SJSA1 (cell line): ENCODE measurements at regions not wholly inside any gene's neighbourhood (a gene's known extent, or its start where the extent isn't known, plus 50 kb on each side); places are given as distances from the start of the nearest gene placed in this dataset.

Source experiments
- DNase-seq, 2 experiments: peaks; one replicate each; pipeline ENCODE4 v3.0.0-alpha.2; 2015 to 2020; ENCODE audit warnings: low spot score in 2 of 2, low read depth in 1 of 2
- H3K27ac ChIP-seq: fragments of 250-450 bp; sonication (Bioruptor Pico); 2 replicates; pipeline ENCODE4 v1.5.1; 2020; ENCODE audit warnings: mild to moderate bottlenecking, moderate library complexity
- H3K27me3 ChIP-seq: fragments of 250-450 bp; sonication (Bioruptor Pico); replicated peaks from 2 replicates; pipeline ENCODE4 v1.5.1; 2020; ENCODE audit warnings: mild to moderate bottlenecking, moderate library complexity
- H3K36me3 ChIP-seq: fragments of 250-450 bp; sonication (Bioruptor Pico); 2 replicates; pipeline ENCODE4 v1.5.1; 2020; ENCODE audit warnings: mild to moderate bottlenecking
- H3K4me1 ChIP-seq: fragments of 250-450 bp; sonication (Bioruptor Pico); replicated peaks from 2 replicates; pipeline ENCODE4 v1.6.1; 2021; ENCODE audit warnings: mild to moderate bottlenecking
- H3K4me3 ChIP-seq: fragments of 250-450 bp; sonication (Bioruptor Pico); 2 replicates; pipeline ENCODE4 v1.5.1; 2020; ENCODE audit warnings: mild to moderate bottlenecking
- H3K9me3 ChIP-seq: fragments of 250-450 bp; sonication (Bioruptor Pico); replicated peaks from 2 replicates; pipeline ENCODE4 v1.5.1; 2020; ENCODE audit warnings: mild to moderate bottlenecking

DNA sequence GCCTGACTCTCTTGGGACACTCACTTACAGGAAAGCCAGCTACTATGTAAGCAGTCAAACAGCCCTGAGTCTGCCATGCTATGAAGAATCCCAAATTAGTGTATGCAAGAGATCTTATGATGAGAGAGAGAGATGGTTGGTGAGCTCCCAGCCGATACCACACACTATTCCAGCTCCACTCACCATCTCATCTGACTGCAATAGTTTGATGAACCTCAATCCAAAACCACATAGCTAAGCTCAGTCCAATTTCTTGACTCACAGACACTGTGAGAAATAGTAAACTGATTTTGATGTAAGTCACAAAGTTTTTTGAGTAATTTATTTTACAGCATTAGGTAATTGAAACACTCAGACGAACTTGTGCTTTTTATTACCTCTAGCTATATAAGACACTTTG, 441.4 kb downstream of the COL12A1 start:
- H3K36me3 ChIP-seq, result no peaks in the 10 kb centered on the region
- H3K4me1 ChIP-seq, result no peaks in the 10 kb centered on the region
- H3K9me3 ChIP-seq, result no peaks in the 10 kb centered on the region
- H3K27me3 ChIP-seq, result no peaks in the 10 kb centered on the region
- H3K27ac ChIP-seq, result no peak overlapping the region
- H3K4me3 ChIP-seq, result no peak overlapping the region
- DNase-seq, result no peak

DNA sequence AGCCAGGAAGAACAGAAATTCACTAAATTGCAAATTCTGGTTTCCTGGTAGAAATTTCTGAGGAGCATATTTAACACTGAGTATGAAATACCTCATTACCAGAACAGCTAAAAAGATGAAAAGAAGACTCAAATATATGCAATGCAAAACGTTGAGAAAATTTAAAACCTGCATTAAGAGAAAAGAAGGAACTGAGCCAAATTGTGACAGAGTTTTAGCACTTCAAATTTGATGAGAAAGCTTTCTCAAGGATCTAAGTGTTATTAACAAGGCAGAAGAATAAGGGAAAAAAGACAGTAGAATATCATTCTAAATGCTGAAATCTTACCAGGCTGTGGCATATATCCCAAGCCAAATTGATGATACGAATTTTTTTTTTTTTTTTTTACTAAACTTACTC, 443.0 kb downstream of the COL12A1 start:
- H3K27me3 ChIP-seq, result no peaks in the 10 kb centered on the region
- no peaks in the 10 kb centered on the region for H3K36me3 ChIP-seq
- no peaks in the 10 kb centered on the region for H3K4me1 ChIP-seq
- no peak for DNase-seq
- no peaks in the 10 kb centered on the region for H3K9me3 ChIP-seq
- H3K4me3 ChIP-seq, result no peak overlapping the region
- no peak overlapping the region for H3K27ac ChIP-seq

DNA sequence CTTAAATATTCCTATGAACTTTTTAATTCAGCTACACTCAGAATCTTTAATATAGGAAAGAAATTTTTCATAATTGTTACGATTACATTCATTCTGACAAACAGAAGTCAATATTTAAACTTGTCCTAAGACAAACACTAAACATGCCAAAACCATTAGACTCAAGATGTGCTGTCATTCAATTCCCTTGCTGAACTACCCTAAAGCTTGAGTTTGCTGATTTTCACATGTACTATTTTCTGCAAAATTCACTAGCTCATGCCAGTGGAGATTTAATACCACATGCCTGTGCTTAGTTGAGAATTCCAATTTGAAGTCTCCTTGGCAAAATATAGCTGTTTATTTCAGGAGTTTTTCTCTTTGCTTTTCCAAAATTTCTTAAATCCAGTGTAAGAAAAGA, 448.0 kb downstream of the COL12A1 start:
- no peaks in the 10 kb centered on the region for H3K36me3 ChIP-seq
- no peaks in the 10 kb centered on the region for H3K27me3 ChIP-seq
- no peak for DNase-seq
- H3K4me3 ChIP-seq, result no peak overlapping the region
- no peaks in the 10 kb centered on the region for H3K9me3 ChIP-seq
- H3K4me1 ChIP-seq, result no peaks in the 10 kb centered on the region
- H3K27ac ChIP-seq, result no peak overlapping the region

DNA sequence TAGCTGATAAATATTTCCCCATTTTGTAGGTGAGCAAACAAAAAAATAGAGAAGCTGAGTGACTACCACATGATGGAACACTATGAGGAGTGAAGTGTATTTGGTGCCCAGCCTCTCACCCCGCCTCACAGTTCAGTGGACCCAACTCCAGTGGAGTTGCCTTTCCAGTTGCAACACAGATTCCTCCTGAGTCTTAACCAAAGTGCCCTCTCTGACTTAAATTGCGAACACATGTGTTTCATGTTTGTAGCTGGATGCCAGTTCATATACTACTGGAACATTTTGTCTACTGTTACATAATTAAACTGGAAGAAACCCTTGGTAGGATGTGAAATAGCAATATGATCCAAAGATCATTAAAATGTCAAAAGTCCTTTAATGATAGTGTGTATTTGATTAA, 448.9 kb downstream of the COL12A1 start:
- no peak for DNase-seq
- H3K4me1 ChIP-seq, result no peaks in the 10 kb centered on the region
- H3K36me3 ChIP-seq, result no peaks in the 10 kb centered on the region
- H3K27me3 ChIP-seq, result no peaks in the 10 kb centered on the region
- H3K4me3 ChIP-seq, result no peak overlapping the region
- no peaks in the 10 kb centered on the region for H3K9me3 ChIP-seq
- no peak overlapping the region for H3K27ac ChIP-seq

DNA sequence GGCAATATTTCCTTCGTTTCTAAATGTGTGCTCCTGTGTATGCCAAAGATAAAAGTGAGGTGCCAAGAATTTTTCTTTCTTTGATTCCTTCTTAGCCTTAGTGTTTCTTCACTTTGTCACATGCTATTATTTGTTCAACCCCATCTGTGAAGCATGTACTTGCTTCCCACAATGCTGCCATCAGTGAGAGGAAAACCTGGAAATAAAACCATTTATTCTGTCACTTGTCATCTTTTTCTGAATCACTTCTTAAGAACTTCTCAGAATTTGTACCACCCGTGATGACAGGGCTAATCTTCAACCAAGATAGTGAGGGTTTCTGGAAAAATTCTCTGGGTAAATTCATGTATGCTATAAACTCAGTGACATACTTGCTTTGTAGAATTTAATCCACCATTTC, 450.1 kb downstream of the COL12A1 start:
- no peak overlapping the region for H3K4me3 ChIP-seq
- no peak for DNase-seq
- no peaks in the 10 kb centered on the region for H3K4me1 ChIP-seq
- H3K27me3 ChIP-seq, result no peaks in the 10 kb centered on the region
- H3K9me3 ChIP-seq, result no peaks in the 10 kb centered on the region
- no peak overlapping the region for H3K27ac ChIP-seq
- no peaks in the 10 kb centered on the region for H3K36me3 ChIP-seq

DNA sequence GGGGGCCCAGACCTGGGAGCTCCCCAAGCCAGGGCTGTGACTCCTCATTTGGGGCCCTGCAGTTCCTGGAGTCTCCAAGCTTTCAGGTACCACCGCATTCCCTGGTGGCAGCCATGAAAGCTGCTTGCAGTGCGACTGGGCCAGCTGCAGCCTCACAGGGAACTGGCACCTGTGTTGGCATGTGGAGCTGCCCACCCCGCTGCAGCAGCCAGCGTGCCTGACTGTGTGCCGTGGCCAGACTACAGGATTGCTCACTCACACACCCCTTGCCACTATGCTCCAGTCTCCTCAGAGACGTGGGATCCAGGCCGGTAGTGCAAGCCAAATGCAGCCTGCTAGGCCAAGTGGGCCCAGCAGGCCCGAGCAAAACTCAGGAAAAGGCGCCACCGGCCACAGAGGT, 450.7 kb downstream of the COL12A1 start:
- H3K9me3 ChIP-seq, result no peaks in the 10 kb centered on the region

DNA sequence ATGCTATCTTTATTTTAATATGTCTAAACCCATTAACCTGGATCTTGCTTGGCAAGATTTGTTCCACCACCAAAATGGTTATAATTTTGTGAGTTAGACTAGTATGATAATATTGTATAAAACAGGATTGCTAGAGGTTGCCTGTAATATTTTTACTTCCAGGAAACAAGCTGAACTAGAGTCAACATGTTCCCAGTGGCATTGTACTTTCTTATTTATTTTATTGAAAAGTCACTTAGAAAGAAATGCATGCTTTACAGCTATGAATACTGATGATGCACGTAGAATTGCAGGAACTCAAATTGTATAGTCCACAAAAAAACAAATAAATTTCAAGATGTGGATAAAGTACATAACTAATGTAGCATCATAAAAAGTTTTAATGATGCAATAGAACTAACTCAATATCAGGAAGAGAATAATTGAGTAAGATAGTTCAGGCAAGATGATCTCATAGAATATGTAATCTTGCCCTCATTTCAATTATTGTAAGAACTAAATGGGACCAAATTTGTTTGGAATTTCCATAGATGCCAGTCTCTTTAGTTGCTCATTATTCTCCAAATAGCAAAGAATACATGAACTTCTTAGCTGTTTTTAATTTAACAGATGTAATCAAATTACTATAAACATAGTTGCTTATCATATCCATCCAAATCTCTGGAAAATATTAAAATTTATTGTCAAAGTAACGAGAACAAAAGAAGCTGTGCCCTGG, 451.8 kb downstream of the COL12A1 start:
- Histone ChIP-seq H3K4me3 (no peak overlapping the region), H3K9me3 (no peaks in the 10 kb centered on the region), H3K27me3 (no peaks in the 10 kb centered on the region), H3K4me1 (no peaks in the 10 kb centered on the region; the same call in 1 of the 2 replicates), H3K27ac (no peak overlapping the region), H3K36me3 (no peaks in the 10 kb centered on the region)
- no peak for DNase-seq

More for the DNA sequence above, 450.7 kb downstream of the COL12A1 start:
- H3K36me3 ChIP-seq, result no peaks in the 10 kb centered on the region
- no peak overlapping the region for H3K27ac ChIP-seq
- no peak overlapping the region for H3K4me3 ChIP-seq
- no peak for DNase-seq
- H3K4me1 ChIP-seq, result no peaks in the 10 kb centered on the region
- H3K27me3 ChIP-seq, result no peaks in the 10 kb centered on the region

DNA sequence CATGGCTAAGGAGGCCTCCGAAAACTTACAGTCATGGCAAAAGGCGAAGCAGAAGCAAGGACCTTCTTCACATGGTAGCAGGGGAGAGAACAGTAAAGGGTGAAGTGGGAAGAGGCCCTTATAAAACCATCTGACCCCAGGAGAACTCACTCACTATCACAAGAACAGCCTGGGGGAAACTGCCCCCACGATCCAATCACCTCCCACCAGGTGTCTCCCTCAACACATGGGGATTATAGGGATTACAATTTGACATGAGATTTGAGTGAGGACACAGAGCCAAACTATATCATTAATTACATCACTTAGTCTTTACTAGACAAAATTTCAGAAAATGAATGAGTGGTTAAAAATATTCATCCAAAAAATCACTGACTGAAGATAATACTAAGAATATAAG, 453.6 kb downstream of the COL12A1 start:
- DNase-seq, result no peak
- H3K27ac ChIP-seq, result no peak overlapping the region
- no peaks in the 10 kb centered on the region for H3K27me3 ChIP-seq
- H3K4me3 ChIP-seq, result no peak overlapping the region
- no peaks in the 10 kb centered on the region for H3K9me3 ChIP-seq
- H3K4me1 ChIP-seq, result no peaks in the 10 kb centered on the region; the same call in 1 of the 2 replicates
- no peaks in the 10 kb centered on the region for H3K36me3 ChIP-seq

DNA sequence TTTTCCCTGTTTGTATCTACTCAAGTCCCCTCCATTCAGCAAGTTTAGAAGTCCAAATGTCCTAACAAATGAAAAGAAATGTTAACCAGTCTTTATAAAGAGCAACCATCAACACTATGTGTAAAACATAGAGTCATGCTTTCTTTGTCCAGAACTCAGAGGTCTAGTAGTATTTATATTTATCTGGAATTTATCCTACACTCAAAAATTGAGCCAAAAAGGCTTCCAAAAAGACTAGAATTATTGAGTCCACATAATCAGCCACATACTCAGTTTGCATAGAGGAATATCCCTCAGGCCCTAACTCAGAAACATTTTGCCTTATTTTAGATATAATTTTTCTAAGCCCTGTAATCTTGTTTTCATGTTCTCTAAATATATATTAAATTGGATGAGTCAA, 455.0 kb downstream of the COL12A1 start:
- no peaks in the 10 kb centered on the region for H3K9me3 ChIP-seq
- H3K27me3 ChIP-seq, result no peaks in the 10 kb centered on the region
- H3K36me3 ChIP-seq, result no peaks in the 10 kb centered on the region
- no peak overlapping the region for H3K27ac ChIP-seq
- no peaks in the 10 kb centered on the region; the same call in 1 of the 2 replicates for H3K4me1 ChIP-seq
- DNase-seq, result no peak
- H3K4me3 ChIP-seq, result no peak overlapping the region

DNA sequence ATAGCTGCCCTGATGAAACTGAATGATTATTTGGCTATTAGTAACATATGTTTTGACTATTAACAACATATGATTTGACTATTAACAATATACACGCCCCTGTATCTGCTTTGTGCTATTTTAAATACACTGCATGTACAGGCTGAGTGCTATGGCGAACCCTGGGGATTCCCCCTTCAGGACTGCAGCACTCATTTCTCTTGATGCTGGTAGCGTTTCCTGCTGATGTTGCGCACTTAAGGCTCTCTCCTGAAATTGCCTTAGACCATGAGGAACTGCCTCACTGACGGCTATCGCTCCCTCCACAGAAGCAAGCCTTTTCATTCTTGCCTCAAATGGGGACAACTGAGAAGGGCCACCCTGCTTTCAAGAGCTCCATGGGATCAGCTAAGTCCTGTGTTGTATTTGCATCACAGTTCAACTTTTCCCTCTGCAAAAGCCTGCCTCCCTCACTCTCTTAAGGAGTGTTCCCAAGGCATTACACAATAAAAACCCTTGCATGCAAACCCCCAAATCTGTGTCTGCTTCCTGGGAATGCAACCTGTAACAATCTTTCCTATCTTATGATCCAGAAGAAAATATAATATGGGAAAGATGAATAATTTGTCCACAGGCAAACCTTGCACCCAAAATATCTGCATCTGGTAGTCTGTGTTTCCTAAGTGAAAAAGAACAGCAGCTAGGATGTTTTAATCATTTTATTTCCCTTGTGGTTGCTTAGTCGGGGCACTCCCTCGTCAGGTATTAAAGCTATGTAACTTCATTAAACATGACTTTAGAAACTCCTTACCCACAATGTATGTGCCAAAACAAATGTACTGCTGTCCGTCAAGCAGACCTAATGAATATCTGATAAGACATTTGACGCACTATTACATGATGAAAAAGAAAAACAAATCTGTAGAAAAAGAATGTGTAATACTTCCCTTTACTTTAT, 456.4 kb downstream of the COL12A1 start:
- Histone ChIP-seq H3K4me1 (no peaks in the 10 kb centered on the region; the same call in 1 of the 2 replicates), H3K27me3 (no peaks in the 10 kb centered on the region), H3K36me3 (no peaks in the 10 kb centered on the region), H3K9me3 (no peaks in the 10 kb centered on the region), H3K4me3 (no peak overlapping the region), H3K27ac (no peak overlapping the region)
- DNase-seq, result no peak

DNA sequence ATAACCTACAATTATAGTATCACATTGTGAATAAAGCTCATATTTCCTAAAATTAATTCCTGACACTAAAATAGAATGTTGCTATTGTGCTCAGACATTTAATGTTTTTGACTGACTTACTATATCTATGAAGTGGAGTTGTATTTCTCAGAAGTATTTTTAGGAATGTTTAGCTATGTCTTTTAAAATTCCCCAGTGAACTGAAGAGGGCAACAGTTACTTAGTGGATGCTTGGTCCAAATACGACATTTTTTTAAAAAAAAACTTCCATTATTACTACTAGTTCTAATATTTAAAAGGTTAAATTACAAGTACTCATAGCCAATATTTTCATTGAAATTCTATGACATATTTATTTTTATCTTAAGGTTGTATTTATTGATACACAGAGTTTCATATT, 460.2 kb downstream of the COL12A1 start:
- no peak overlapping the region for H3K4me3 ChIP-seq
- H3K27me3 ChIP-seq, result no peaks in the 10 kb centered on the region
- H3K9me3 ChIP-seq, result no peaks in the 10 kb centered on the region
- DNase-seq, result no peak
- no peaks in the 10 kb centered on the region; the same call in 1 of the 2 replicates for H3K4me1 ChIP-seq
- no peak overlapping the region for H3K27ac ChIP-seq
- no peaks in the 10 kb centered on the region for H3K36me3 ChIP-seq

DNA sequence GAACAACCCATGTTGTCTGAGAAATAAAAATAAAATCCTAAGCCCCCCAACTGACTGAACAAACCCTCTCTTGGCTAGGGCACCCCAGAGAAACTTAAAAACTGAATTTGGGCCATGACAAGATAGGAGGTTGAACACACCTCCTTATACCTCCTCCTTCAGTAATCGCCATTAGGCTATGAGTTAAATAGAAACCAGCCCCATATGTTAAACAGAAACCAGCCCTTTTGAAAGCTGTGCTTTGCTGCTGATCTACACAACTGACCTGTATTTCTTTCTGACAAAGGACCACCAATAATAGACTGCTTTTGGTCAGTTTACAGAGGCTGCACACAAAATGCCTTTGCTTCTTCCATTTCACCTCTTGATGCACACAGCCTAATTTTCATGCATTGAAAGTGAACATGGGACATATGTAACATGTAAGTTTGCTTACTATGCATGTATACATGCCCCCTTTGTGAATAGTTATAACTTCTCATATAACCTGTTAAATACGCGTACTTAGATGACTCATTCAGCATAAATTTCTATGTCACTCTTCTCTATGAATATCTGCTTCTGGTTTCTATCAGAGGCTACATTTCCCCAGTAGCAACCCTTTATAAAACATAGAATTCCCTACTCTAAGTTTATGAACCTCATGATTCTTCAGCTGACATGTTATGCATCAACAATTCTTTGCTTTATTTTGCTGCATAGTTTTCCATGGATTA, 462.9 kb downstream of the COL12A1 start:
- H3K4me1 ChIP-seq, result no peaks in the 10 kb centered on the region
- H3K27me3 ChIP-seq, result no peaks in the 10 kb centered on the region
- H3K4me3 ChIP-seq, result no peak overlapping the region
- DNase-seq, result no peak
- H3K36me3 ChIP-seq, result no peaks in the 10 kb centered on the region
- H3K9me3 ChIP-seq, result no peaks in the 10 kb centered on the region
- H3K27ac ChIP-seq, result no peak overlapping the region

DNA sequence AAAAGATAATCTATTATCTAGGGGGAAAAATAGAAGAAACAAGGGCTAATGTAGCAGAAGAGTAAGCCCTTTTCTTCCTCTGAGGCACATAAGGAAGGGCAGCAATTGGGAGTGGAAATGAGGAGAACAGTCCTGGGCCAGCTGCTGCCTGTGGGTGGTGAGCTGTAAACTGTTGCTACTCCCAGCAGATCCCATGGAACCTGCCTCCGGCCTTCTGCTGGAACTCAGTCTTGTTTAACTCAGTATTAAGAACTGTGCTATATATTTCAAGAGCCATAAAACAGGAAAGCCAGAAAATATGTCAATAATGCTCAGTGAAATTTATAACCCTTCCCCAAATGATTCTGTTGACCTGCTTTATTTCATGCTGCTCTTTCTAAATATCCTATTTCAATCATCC, 464.2 kb downstream of the COL12A1 start:
- DNase-seq, result no peak
- no peaks in the 10 kb centered on the region for H3K9me3 ChIP-seq
- no peak overlapping the region for H3K4me3 ChIP-seq
- H3K27me3 ChIP-seq, result no peaks in the 10 kb centered on the region
- no peaks in the 10 kb centered on the region for H3K36me3 ChIP-seq
- H3K4me1 ChIP-seq, result no peaks in the 10 kb centered on the region
- no peak overlapping the region for H3K27ac ChIP-seq

DNA sequence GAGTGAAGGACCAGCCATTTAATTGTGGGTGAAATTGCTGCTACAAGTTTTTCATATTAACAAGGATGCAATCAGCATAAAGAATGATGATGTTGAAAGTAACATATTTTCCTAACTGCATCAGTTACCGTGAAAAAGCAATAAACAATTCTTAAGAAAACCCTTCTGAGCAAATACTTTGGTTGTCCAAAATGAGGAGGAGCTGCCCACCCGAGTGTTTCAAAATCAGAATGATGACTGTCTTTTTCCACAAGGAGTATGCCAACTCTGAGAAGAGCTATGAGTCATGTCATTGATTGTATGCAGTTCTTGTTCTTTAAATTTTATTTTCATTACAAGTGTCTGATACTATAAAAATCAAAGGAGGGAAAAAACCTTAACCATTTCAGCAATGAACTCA, 470.5 kb downstream of the COL12A1 start:
- Histone ChIP-seq H3K27ac (peak overlapping the region; percentile 60), H3K4me1 (peaks cover 36% of the 10 kb centered on the region), H3K27me3 (no peaks in the 10 kb centered on the region), H3K36me3 (no peaks in the 10 kb centered on the region), H3K4me3 (no peak overlapping the region), H3K9me3 (no peaks in the 10 kb centered on the region)
- peak; percentile 50 to 70 for DNase-seq
